Esophagus muscularis mucosa (tissue), 4 donors: ENCODE measurements at regions not wholly inside any gene's neighbourhood (a gene's known extent, or its start where the extent isn't known, plus 50 kb on each side); places are given as distances from the start of the nearest gene placed in this dataset.

Source experiments
- DNase-seq: peaks from one replicate; pipeline ENCODE4 v3.0.0-alpha.2; 2017; ENCODE audit errors: extremely low spot score
- H3K27ac ChIP-seq, 4 donors: fragments of 200-600 bp; sonication (generic); replicated peaks in 1 of 4; 1 replicate in 3 of 4; 2 replicates in 1 of 4; pipeline ENCODE4 v1.5.1; 2016 to 2019; ENCODE audit warnings: mild to moderate bottlenecking in 1 of 4
- H3K27me3 ChIP-seq, 4 donors: fragments of 200-600 bp; sonication (generic); one replicate each; pipeline versions ENCODE4 v1.5.1 to v1.6.0; 2016 to 2019
- H3K36me3 ChIP-seq, 4 donors: fragments of 200-600 bp; sonication (generic); one replicate each; pipeline ENCODE4 v1.5.1; 2016 to 2019
- H3K4me1 ChIP-seq, 4 donors: fragments of 200-600 bp; sonication (generic); one replicate each; pipeline ENCODE4 v1.5.1; 2016 to 2019
- H3K4me3 ChIP-seq, 4 donors: fragments of 200-600 bp; sonication (generic); 1 replicate in 2 of 4; 2 replicates in 2 of 4; pipeline ENCODE4 v1.5.1; 2016 to 2019; ENCODE audit warnings: mild to moderate bottlenecking in 4 of 4, moderate library complexity in 1 of 4
- H3K9me3 ChIP-seq, 4 donors: fragments of 200-600 bp; sonication (generic); 1 replicate in 3 of 4; 2 replicates in 1 of 4; pipeline ENCODE4 v1.5.1; 2016 to 2019
- CTCF ChIP-seq, 3 experiments: fragments of 200-600 bp in 2 of 3; fragments of 450-650 bp in 1 of 3; sonication (generic) in 2 of 3; IDR thresholded peaks; one replicate each; pipeline ENCODE4 v1.5.1; 2017 to 2019; ENCODE audit warnings: antibody characterized with exemption in 3 of 3, mild to moderate bottlenecking in 2 of 3, moderate library complexity in 1 of 3
- EP300 ChIP-seq: sonication (generic); formaldehyde crosslinking; IDR thresholded peaks from one replicate; pipeline ENCODE4 v1.6.1; 2017; ENCODE audit warnings: antibody characterized with exemption
- POLR2A ChIP-seq: fragments of 450-650 bp; IDR thresholded peaks from one replicate; pipeline ENCODE4 v1.6.1; 2017; ENCODE audit warnings: antibody characterized with exemption, moderate library complexity, mild to moderate bottlenecking, low read depth
- POLR2AphosphoS5 ChIP-seq, 2 donors: sonication (generic); formaldehyde crosslinking; IDR thresholded peaks; one replicate each; pipeline ENCODE4 v1.6.1; 2017; ENCODE audit warnings: antibody characterized with exemption in 2 of 2
- WGBS: methylation state at CpG from one replicate; pipeline ENCODE4 v1.1.5; 2018; 5-methylcytosine and 5-hydroxymethylcytosine counted together
- intact Hi-C: fragments of 100-400 bp; cut with DNase I; formaldehyde crosslinking; loops from one replicate; pipeline ENCODE4 v1.15.1; 2023

GRCh38 chr5:175220549-175220948 is 223.4 kb downstream of the DRD1 start:
- TF ChIP-seq POLR2A (no peak), EP300 (no peak), CTCF (IDR thresholded peaks at IDR 0.05) (no peak)
- Histone ChIP-seq H3K9me3 (no peaks in the 10 kb centered on the region), H3K4me1 (no peaks in the 10 kb centered on the region), H3K27ac (no peak overlapping the region), H3K27me3 (peaks cover 0 to 7% (median 0%) of the 10 kb centered on the region in 4 donors), H3K4me3 (no peak overlapping the region), H3K36me3 (no peaks in the 10 kb centered on the region)
- intact Hi-C loops: no loop called here
- WGBS: 73% methylated on average over 1 of the region's 1 CpG
- DNase-seq: no peak

- H3K4me3 ChIP-seq: no peak overlapping the region
- H3K4me1 ChIP-seq: no peaks in the 10 kb centered on the region
- H3K9me3 ChIP-seq: no peaks in the 10 kb centered on the region
- no peak for DNase-seq
- intact Hi-C loops: no loop called here
- H3K27ac ChIP-seq: no peak overlapping the region
- peaks cover 0 to 7% (median 0%) of the 10 kb centered on the region in 4 donors for H3K27me3 ChIP-seq
- 9% methylated on average over 2 of the region's 2 CpGs for WGBS
- TF ChIP-seq CTCF (IDR thresholded peaks at IDR 0.05) (no peak), EP300 (no peak), POLR2AphosphoS5 (IDR thresholded peaks at IDR 0.05) (no peak), POLR2A (no peak)
- H3K36me3 ChIP-seq: no peaks in the 10 kb centered on the region
Observed at GRCh38 chr5:175219366-175219765, 224.6 kb downstream of the DRD1 start.

GRCh38 chr5:175216991-175217390 is 227.0 kb downstream of the DRD1 start:
- intact Hi-C loops: no loop called here
- Histone ChIP-seq H3K4me3 (no peak overlapping the region), H3K4me1 (no peaks in the 10 kb centered on the region), H3K27me3 (peaks cover 0 to 7% (median 0%) of the 10 kb centered on the region in 4 donors), H3K27ac (peak overlapping the region in 1 of 4 donors; percentile 14), H3K36me3 (no peaks in the 10 kb centered on the region), H3K9me3 (no peaks in the 10 kb centered on the region)
- DNase-seq: no peak
- TF ChIP-seq POLR2A (no peak), EP300 (no peak), POLR2AphosphoS5 (IDR thresholded peaks at IDR 0.05) (no peak), CTCF (IDR thresholded peaks at IDR 0.05) (no peak)
- WGBS: 65% methylated on average over 5 of the region's 6 CpGs

GRCh38 chr5:175215906-175216305 is 228.1 kb downstream of the DRD1 start:
- Histone ChIP-seq H3K27ac (no peak overlapping the region), H3K4me1 (no peaks in the 10 kb centered on the region), H3K36me3 (no peaks in the 10 kb centered on the region), H3K4me3 (no peak overlapping the region), H3K9me3 (no peaks in the 10 kb centered on the region), H3K27me3 (peaks cover 0 to 7% (median 0%) of the 10 kb centered on the region in 4 donors)
- TF ChIP-seq POLR2A (no peak), POLR2AphosphoS5 (IDR thresholded peaks at IDR 0.05) (no peak), CTCF (IDR thresholded peaks at IDR 0.05) (no peak), EP300 (no peak)
- DNase-seq: no peak
- intact Hi-C loops: no loop called here
- 74% methylated on average over 11 of the region's 11 CpGs for WGBS

GRCh38 chr5:175214152-175214551 is 229.8 kb downstream of the DRD1 start:
- Histone ChIP-seq H3K27me3 (peaks cover 0 to 16% (median 0%) of the 10 kb centered on the region in 4 donors), H3K4me3 (no peak overlapping the region), H3K36me3 (no peaks in the 10 kb centered on the region), H3K4me1 (no peaks in the 10 kb centered on the region), H3K27ac (no peak overlapping the region), H3K9me3 (no peaks in the 10 kb centered on the region)
- WGBS: 23% methylated on average over 2 of the region's 2 CpGs
- DNase-seq: no peak
- intact Hi-C loops: no loop called here
- no peak for TF ChIP-seq POLR2A
- TF ChIP-seq CTCF (IDR thresholded peaks at IDR 0.05): no peak
- TF ChIP-seq EP300: no peak
- TF ChIP-seq POLR2AphosphoS5 (IDR thresholded peaks at IDR 0.05): no peak
